H1 (cell line): ENCODE measurements at regions not wholly inside any gene's neighbourhood (a gene's known extent, or its start where the extent isn't known, plus 50 kb on each side); places are given as distances from the start of the nearest gene placed in this dataset.

Source experiments
- CTCF ChIA-PET: fragments of 300-600 bp; sonication (Branson Sonifier 250); formaldehyde crosslinking; loops from one replicate; lab custom pipeline; 2021; ENCODE audit not compliant: partially characterized antibody; lab: Charles Lee
- POLR2A ChIA-PET: fragments of 300-600 bp; sonication (Branson Sonifier 250); formaldehyde crosslinking; loops from one replicate; lab custom pipeline; 2021; ENCODE audit warnings: inconsistent platforms; ENCODE audit not compliant: partially characterized antibody; lab: Charles Lee
- DNase-seq, 2 experiments: peaks; one replicate each; pipeline versions ENCODE4 v3.0.0 to v3.0.0-alpha.2; 2010 to 2022; ENCODE audit warnings: low spot score in 2 of 2, low read depth in 1 of 2, mixed read lengths in 1 of 2
- FAIRE-seq: peaks from 2 replicates; lab custom pipeline; 2011; peaks lifted over from hg19 to GRCh38; lab: Jason Lieb, UNC
- H2AFZ ChIP-seq: 2 replicates; pipeline ENCODE4 v1.8.1; 2012; ENCODE audit warnings: low read length, inconsistent platforms
- H2AK5ac ChIP-seq: 2 replicates; pipeline ENCODE4 v1.6.1; 2013; ENCODE audit warnings: low read depth, low read length
- H2BK120ac ChIP-seq: replicated peaks from 2 replicates; pipeline ENCODE3; 2013; ENCODE audit warnings: low read depth, low read length, inconsistent platforms
- H2BK12ac ChIP-seq: 2 replicates; pipeline ENCODE4 v1.6.1; 2013; ENCODE audit warnings: low read depth, low read length
- H2BK15ac ChIP-seq: 2 replicates; pipeline ENCODE4 v1.6.1; 2013; ENCODE audit warnings: low read length
- H2BK20ac ChIP-seq: 2 replicates; pipeline ENCODE4 v1.6.1; 2013; ENCODE audit warnings: low read length
- H2BK5ac ChIP-seq: 2 replicates; pipeline ENCODE4 v1.6.1; 2013; ENCODE audit warnings: low read depth, low read length
- H3K14ac ChIP-seq: 2 replicates; pipeline ENCODE4 v1.6.1; 2013; ENCODE audit warnings: inconsistent platforms; ENCODE audit not compliant: insufficient read length
- H3K18ac ChIP-seq: 2 replicates; pipeline ENCODE4 v1.6.1; 2013; ENCODE audit warnings: low read length; ENCODE audit errors: extremely low read depth
- H3K23ac ChIP-seq: 2 replicates; pipeline ENCODE4 v1.6.1; 2013; ENCODE audit warnings: inconsistent platforms; ENCODE audit not compliant: insufficient read length
- H3K23me2 ChIP-seq: 2 replicates; pipeline ENCODE4 v1.6.1; 2013; ENCODE audit warnings: low read depth, low read length
- H3K27ac ChIP-seq: 2 replicates; pipeline ENCODE4 v1.6.1; 2011; ENCODE audit warnings: low read depth, low read length, inconsistent platforms
- H3K27me3 ChIP-seq, 4 experiments: replicated peaks in 1 of 4; 1 replicate in 1 of 4; 2 replicates in 3 of 4; pipeline versions ENCODE4 v1.6.1 to v1.8.1; 2011 to 2013; ENCODE audit warnings: low read length in 3 of 4, mild to moderate bottlenecking in 3 of 4, inconsistent platforms in 2 of 4, mixed read lengths in 2 of 4, moderate library complexity in 1 of 4; ENCODE audit not compliant: control insufficient read depth in 3 of 4, insufficient read depth in 3 of 4; ENCODE audit errors: extremely low read depth in 1 of 4
- H3K36me3 ChIP-seq, 4 experiments: 2 replicates each; pipeline versions ENCODE4 v1.6.1 to v1.8.1; 2011 to 2013; ENCODE audit warnings: mild to moderate bottlenecking in 4 of 4, low read length in 3 of 4, moderate library complexity in 2 of 4, control low read depth in 1 of 4, inconsistent platforms in 1 of 4; ENCODE audit not compliant: insufficient read depth in 4 of 4, control insufficient read depth in 2 of 4
- H3K4ac ChIP-seq: replicated peaks from 2 replicates; pipeline ENCODE3; 2013; ENCODE audit warnings: low read length, low read depth, mixed read lengths, inconsistent platforms; ENCODE audit not compliant: insufficient read length
- H3K4me1 ChIP-seq, 4 experiments: replicated peaks in 1 of 4; 1 replicate in 1 of 4; 2 replicates in 3 of 4; pipeline versions ENCODE4 v1.6.1 to v1.8.1; 2011 to 2013; ENCODE audit warnings: low read length in 3 of 4, inconsistent platforms in 2 of 4, mixed read lengths in 1 of 4; ENCODE audit not compliant: insufficient read depth in 4 of 4, control insufficient read depth in 3 of 4
- H3K4me2 ChIP-seq, 2 experiments: 2 replicates each; pipeline versions ENCODE4 v1.6.1 to v1.8.1; 2011 to 2013; ENCODE audit warnings: low read depth in 2 of 2, low read length in 2 of 2, control low read depth in 1 of 2, inconsistent platforms in 1 of 2, mild to moderate bottlenecking in 1 of 2; ENCODE audit not compliant: insufficient read depth in 1 of 2
- H3K4me3 ChIP-seq, 4 experiments: fragments of 200-600, 300-600 bp in 1 of 4; sonication (generic), shearing (Covaris generic), sonication (Bioruptor Twin) in 1 of 4; 2 replicates each; pipeline versions ENCODE4 v1.5.1 to v1.8.1; 2011 to 2016; ENCODE audit warnings: low read length in 4 of 4, low read depth in 3 of 4, control low read depth in 2 of 4, inconsistent platforms in 2 of 4, mild to moderate bottlenecking in 2 of 4, mixed read lengths in 1 of 4, moderate library complexity in 1 of 4; ENCODE audit not compliant: insufficient read depth in 2 of 4; ENCODE audit errors: extremely low read depth in 1 of 4
- H3K56ac ChIP-seq: replicated peaks from 2 replicates; pipeline ENCODE3; 2013; ENCODE audit warnings: low read depth, mild to moderate bottlenecking, mixed read lengths, low read length, inconsistent platforms; ENCODE audit not compliant: insufficient read length
- H3K79me1 ChIP-seq: 2 replicates; pipeline ENCODE4 v1.6.1; 2013; ENCODE audit warnings: low read depth, low read length, control low read depth
- H3K79me2 ChIP-seq, 2 experiments: 2 replicates each; pipeline versions ENCODE4 v1.6.1 to v1.8.1; 2012 to 2013; ENCODE audit warnings: low read length in 2 of 2, mild to moderate bottlenecking in 2 of 2, inconsistent platforms in 1 of 2; ENCODE audit not compliant: insufficient read depth in 2 of 2, control insufficient read depth in 1 of 2
- H3K9ac ChIP-seq, 4 experiments: replicated peaks in 1 of 4; 1 replicate in 1 of 4; 2 replicates in 3 of 4; pipeline versions ENCODE4 v1.6.1 to v1.8.1; 2011 to 2013; ENCODE audit warnings: low read depth in 3 of 4, low read length in 3 of 4, control low read depth in 2 of 4, mild to moderate bottlenecking in 2 of 4, moderate library complexity in 2 of 4, inconsistent platforms in 1 of 4; ENCODE audit errors: extremely low read depth in 1 of 4
- H3K9me3 ChIP-seq, 2 experiments: 2 replicates each; pipeline versions ENCODE4 v1.6.1 to v1.8.1; 2012 to 2013; ENCODE audit warnings: mild to moderate bottlenecking in 2 of 2, moderate library complexity in 2 of 2, control low read depth in 1 of 2, inconsistent platforms in 1 of 2, low read depth in 1 of 2, low read length in 1 of 2, mixed read lengths in 1 of 2; ENCODE audit not compliant: insufficient read depth in 2 of 2
- H4K20me1 ChIP-seq, 2 experiments: replicated peaks in 1 of 2; 2 replicates each; pipeline versions ENCODE3 to v1.8.1; 2011 to 2013; ENCODE audit warnings: inconsistent platforms in 2 of 2, low read length in 2 of 2, mild to moderate bottlenecking in 1 of 2; ENCODE audit not compliant: insufficient read depth in 2 of 2, control insufficient read depth in 1 of 2
- H4K5ac ChIP-seq: 2 replicates; pipeline ENCODE4 v1.6.1; 2013; ENCODE audit warnings: low read length, low read depth, mixed read lengths, inconsistent platforms; ENCODE audit not compliant: insufficient read length
- H4K8ac ChIP-seq: 2 replicates; pipeline ENCODE4 v1.8.0; 2013; ENCODE audit warnings: mild to moderate bottlenecking, moderate library complexity, low read length, inconsistent platforms; ENCODE audit not compliant: insufficient read depth; ENCODE audit errors: extremely low read depth
- H4K91ac ChIP-seq: replicated peaks from 2 replicates; pipeline ENCODE3; 2013; ENCODE audit warnings: low read length, mixed read lengths, inconsistent platforms; ENCODE audit not compliant: insufficient read length
- ATF2 ChIP-seq: IDR thresholded peaks from 2 replicates; pipeline ENCODE4 v1.6.1; 2012; ENCODE audit warnings: low read length, inconsistent platforms
- BCL11A ChIP-seq, 2 experiments: IDR thresholded peaks; one replicate each; pipeline ENCODE4 v1.6.1; 2011; ENCODE audit warnings: low read depth in 2 of 2, low read length in 2 of 2, mild to moderate bottlenecking in 2 of 2
- CBX5 ChIP-seq: fragments of 300-800, 300-1000 bp; sonication (generic); IDR thresholded peaks from 2 replicates; pipeline ENCODE4 v1.7.1; 2016; ENCODE audit warnings: antibody characterized with exemption, low read length, low read depth
- CEBPB ChIP-seq: IDR thresholded peaks from 2 replicates; pipeline ENCODE4 v1.6.1; 2012; ENCODE audit warnings: low read depth, low read length
- CHD2 ChIP-seq: IDR thresholded peaks from 2 replicates; pipeline ENCODE4 v1.6.1; 2012; ENCODE audit warnings: low read length, improper control_type of control experiment
- E2F6 ChIP-seq: IDR thresholded peaks from 2 replicates; pipeline ENCODE4 v1.6.1; 2012; ENCODE audit warnings: inconsistent platforms
- GABPA ChIP-seq: IDR thresholded peaks from 2 replicates; pipeline ENCODE4 v1.6.1; 2011; ENCODE audit warnings: mild to moderate bottlenecking, low read length, moderate library complexity, borderline replicate concordance; ENCODE audit not compliant: insufficient read depth
- JUN ChIP-seq: IDR thresholded peaks from 2 replicates; pipeline ENCODE4 v1.6.1; 2011; ENCODE audit warnings: low read depth, mild to moderate bottlenecking, improper control_type of control experiment, low read length
- JUND ChIP-seq: IDR thresholded peaks from 2 replicates; pipeline ENCODE4 v1.6.1; 2011; ENCODE audit warnings: mild to moderate bottlenecking, improper control_type of control experiment, low read length
- NRF1 ChIP-seq: IDR thresholded peaks from 2 replicates; pipeline ENCODE4 v1.6.1; 2011; ENCODE audit warnings: mild to moderate bottlenecking, low read depth, low read length, improper control_type of control experiment
- RFX5 ChIP-seq: IDR thresholded peaks from 2 replicates; pipeline ENCODE4 v1.6.1; 2011; ENCODE audit warnings: low read depth, low read length, improper control_type of control experiment, borderline replicate concordance
- RXRA ChIP-seq: IDR thresholded peaks from 2 replicates; pipeline ENCODE4 v1.6.1; 2011; ENCODE audit warnings: low read depth, mild to moderate bottlenecking, low read length, moderate library complexity; ENCODE audit not compliant: insufficient read depth
- TAF1 ChIP-seq: IDR thresholded peaks from 2 replicates; pipeline ENCODE4 v1.6.1; 2011; ENCODE audit warnings: mild to moderate bottlenecking, low read depth, low read length
- WGBS, 2 experiments: shearing (Covaris generic) in 1 of 2; methylation state at CpG; one replicate each; pipeline versions ENCODE4 v1.1.6 to v1.1.7; 2013 to 2015; ENCODE audit warnings: low lambda C conversion rate in 2 of 2, mixed read lengths in 2 of 2, inconsistent platforms in 1 of 2, low coverage in 1 of 2, missing lambda C conversion rate in 1 of 2; ENCODE audit not compliant: insufficient replicate concordance in 2 of 2, insufficient coverage in 1 of 2, insufficient read length in 1 of 2; ENCODE audit errors: extremely low coverage in 1 of 2, missing lambda C conversion rate in 1 of 2; 5-methylcytosine and 5-hydroxymethylcytosine counted together

- Histone ChIP-seq H3K9ac (no peak overlapping the region), H3K14ac (no peak overlapping the region), H2BK120ac (no peak overlapping the region), H3K23ac (no peak overlapping the region), H4K91ac (no peak overlapping the region), H3K9me3 (peaks cover 5 to 7% of the 10 kb centered on the region in 2 experiments; a peak in 2 of 4 replicates), H4K20me1 (no peaks in the 10 kb centered on the region), H3K79me2 (no peaks in the 10 kb centered on the region), H3K18ac (no peak overlapping the region), H4K8ac (no peak overlapping the region), H2BK5ac (no peak overlapping the region), H3K4me2 (no peak overlapping the region), H3K27me3 (no peaks in the 10 kb centered on the region), H2AFZ (no peak overlapping the region), H3K79me1 (no peaks in the 10 kb centered on the region), H3K4me1 (peaks cover 0 to 4% (median 0%) of the 10 kb centered on the region in 4 experiments; a peak in 1 of 7 replicates), H3K27ac (no peak overlapping the region), H2BK12ac (no peak overlapping the region), H3K23me2 (no peaks in the 10 kb centered on the region), H2BK20ac (no peak overlapping the region), H3K56ac (no peak overlapping the region), H2AK5ac (no peak overlapping the region), H3K4ac (no peak overlapping the region), H3K36me3 (no peaks in the 10 kb centered on the region), H2BK15ac (no peak overlapping the region), H3K4me3 (no peak overlapping the region), H4K5ac (no peak overlapping the region)
- FAIRE-seq (no peak), DNase-seq (no peak)
- 89% methylated on average over 4 of the region's 4 CpGs; no CpG with 5 or more reads in 1 of the 2 experiments for WGBS, 2 experiments
- ChIA-PET POLR2A (no interaction called here), CTCF (no interaction called here)
- TF ChIP-seq GABPA, result no peak
- no peak for TF ChIP-seq CHD2
- no peak for TF ChIP-seq JUN
- no peak for TF ChIP-seq CEBPB
- no peak for TF ChIP-seq ATF2
- TF ChIP-seq BCL11A (IDR thresholded peaks at IDR 0.05; ENCODE audit: low read depth in 2 of 2, low read length in 2 of 2), result no peak
- TF ChIP-seq CBX5, result no peak
- no peak for TF ChIP-seq RFX5
- TF ChIP-seq E2F6, result no peak
- no peak for TF ChIP-seq JUND
- no peak for TF ChIP-seq NRF1
- TF ChIP-seq RXRA, result no peak
- TF ChIP-seq TAF1, result no peak
Measured at GRCh38 chr21:35159881-35160280, 110.8 kb upstream of the RUNX1 start.
